ENCODE measurements at regions not wholly inside any gene's neighbourhood (a gene's known extent, or its start where the extent isn't known, plus 50 kb on each side); places are given as distances from the start of the nearest gene placed in this dataset.
"Not testable (repeated sequence)": the region's sequence is repeated elsewhere in the genome, so short reads cannot be mapped to it uniquely, and the experiment has no call there.

GRCh38 chr6:170057961-170058877, 232.7 kb downstream of the DLL1 start:
- no peak for DNase-seq (ENCODE audit: low spot score)

GRCh38 chr6:170057034-170057734, 233.7 kb downstream of the DLL1 start:
- DNase-seq (ENCODE audit: low spot score): no peak

- DNase-seq (ENCODE audit: low spot score): no peak
Measured at GRCh38 chr6:170056278-170056711, 234.6 kb downstream of the DLL1 start.

GRCh38 chr6:170055797-170056196, 235.1 kb downstream of the DLL1 start:
- not testable (repeated sequence) for DNase-seq (ENCODE audit: low spot score)

- DNase-seq (ENCODE audit: low spot score): no peak
Measured at GRCh38 chr6:170053966-170054661, 236.8 kb downstream of the DLL1 start.

- DNase-seq (ENCODE audit: low spot score): no peak
Measured at GRCh38 chr6:170052991-170053821, 237.7 kb downstream of the DLL1 start.

- DNase-seq (ENCODE audit: low spot score): no peak
Measured at GRCh38 chr6:170051229-170052172, 239.4 kb downstream of the DLL1 start.

- no peak for DNase-seq (ENCODE audit: low spot score)
Measured at GRCh38 chr6:170050591-170051041, 240.3 kb downstream of the DLL1 start.

GRCh38 chr6:170049641-170050561, 241.0 kb downstream of the DLL1 start:
- no peak for DNase-seq (ENCODE audit: low spot score)

- DNase-seq (ENCODE audit: low spot score): no peak
Measured at GRCh38 chr6:170048615-170049256, 242.1 kb downstream of the DLL1 start.

- DNase-seq (ENCODE audit: low spot score): no peak
Measured at GRCh38 chr6:170047823-170048222, 243.1 kb downstream of the DLL1 start.

- no peak for DNase-seq (ENCODE audit: low spot score)
Measured at GRCh38 chr6:170046791-170047626, 243.9 kb downstream of the DLL1 start.

GRCh38 chr6:170045981-170046667, 244.8 kb downstream of the DLL1 start:
- DNase-seq (ENCODE audit: low spot score): no peak

GRCh38 chr6:170045563-170045960, 245.3 kb downstream of the DLL1 start:
- DNase-seq (ENCODE audit: low spot score): no peak

GRCh38 chr6:170044836-170045562, 245.9 kb downstream of the DLL1 start:
- DNase-seq (ENCODE audit: low spot score): no peak
